Testis (tissue), 2 donors: ENCODE measurements at regions not wholly inside any gene's neighbourhood (a gene's known extent, or its start where the extent isn't known, plus 50 kb on each side); places are given as distances from the start of the nearest gene placed in this dataset.

ENCODE experiments used
- CTCF ChIP-seq, 3 experiments: fragments of 450-650 bp in 2 of 3; fragments of 200-600 bp in 1 of 3; sonication (generic) in 1 of 3; IDR thresholded peaks; one replicate each; pipeline ENCODE4 v1.5.1; 2016 to 2019; ENCODE audit warnings: antibody characterized with exemption in 3 of 3, mild to moderate bottlenecking in 2 of 3, moderate library complexity in 1 of 3
- POLR2A ChIP-seq: fragments of 450-650 bp; IDR thresholded peaks from one replicate; pipeline ENCODE4 v1.6.1; 2017; ENCODE audit warnings: antibody characterized with exemption, mild to moderate bottlenecking, moderate library complexity

GRCh38 chr1:95534985-95535384 lies 301.0 kb downstream of the RWDD3 start:
- TF ChIP-seq CTCF (IDR thresholded peaks at IDR 0.05) (no peak), POLR2A (no peak)
